ENCODE measurements at regions not wholly inside any gene's neighbourhood (a gene's known extent, or its start where the extent isn't known, plus 50 kb on each side); places are given as distances from the start of the nearest gene placed in this dataset.

DNA sequence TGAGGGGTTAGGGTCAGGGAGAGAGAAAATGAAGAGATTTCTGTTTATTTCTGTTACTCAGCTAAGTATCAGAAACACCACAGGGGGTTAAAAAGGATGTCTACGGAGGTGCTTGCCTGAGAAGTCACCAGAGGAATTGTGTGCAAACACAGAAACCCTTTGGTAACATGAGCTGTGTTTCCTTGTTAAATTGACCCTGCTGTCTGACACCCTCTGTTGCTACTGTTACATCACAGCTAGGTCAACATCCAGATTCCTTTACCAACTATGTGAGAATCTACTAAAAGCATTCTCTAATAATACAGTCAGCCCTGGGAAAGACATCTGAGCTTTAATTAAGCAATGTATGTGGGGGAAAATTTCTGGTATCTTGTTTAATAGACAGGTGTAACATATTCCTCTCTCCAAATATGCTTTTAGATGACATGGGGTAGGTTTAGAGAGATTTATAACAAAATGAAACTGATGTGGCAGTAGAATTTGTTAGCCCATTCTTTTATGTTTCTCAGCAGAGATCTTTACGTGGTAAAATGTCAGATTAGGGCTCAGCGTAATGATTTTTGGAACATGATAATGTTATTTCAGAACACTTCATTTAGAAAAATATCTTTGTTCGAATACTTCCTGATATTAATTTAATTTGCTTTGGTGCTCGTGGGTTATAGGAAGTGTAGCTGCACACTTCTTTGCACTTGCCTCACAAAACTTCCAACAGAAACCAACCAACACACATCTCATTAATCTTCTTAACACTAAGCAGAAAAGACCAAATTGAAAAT lies 168.0 kb upstream of the AHR start:
- ATAC-seq, result peak in 1 of 4 donors; percentile 55
- Histone ChIP-seq H3K9me3 (no peaks in the 10 kb centered on the region), H3K36me3 (no peaks in the 10 kb centered on the region), H3K27me3 (no peaks in the 10 kb centered on the region), H3K4me1 (peaks cover 0 to 10% (median 0%) of the 10 kb centered on the region in 12 donors), H3K4me3 (peak overlapping the region in 9 of 12 donors; percentile 2 to 47 (median 24)), H3K27ac (peak overlapping the region in 2 of 12 donors; percentile 10 to 28)
- intact Hi-C loops (cut with DNase I), result no loop called here
- no peak for TF ChIP-seq CTCF (IDR thresholded peaks at IDR 0.05)
- DNase-seq, result no peak
- 43 to 53% (median 51%) methylated on average over 5 of the region's 5 CpGs for WGBS, 4 donors

- no peak for DNase-seq
- Histone ChIP-seq H3K4me1 (peaks cover 0 to 10% (median 0%) of the 10 kb centered on the region in 12 donors), H3K27me3 (no peaks in the 10 kb centered on the region), H3K36me3 (no peaks in the 10 kb centered on the region), H3K27ac (peak overlapping the region in 1 of 12 donors; percentile 28), H3K9me3 (no peaks in the 10 kb centered on the region), H3K4me3 (peak overlapping the region in 8 of 12 donors; percentile 4 to 47 (median 24))
- no peak for ATAC-seq
- TF ChIP-seq POLR2A (IDR thresholded peaks at IDR 0.05), result no peak
- no peak for TF ChIP-seq CTCF (IDR thresholded peaks at IDR 0.05)
- intact Hi-C loops (cut with DNase I), result no loop called here
- WGBS, 4 donors, result 39 to 48% (median 43%) methylated on average over 5 of the region's 5 CpGs
These were observed 167.4 kb upstream of the AHR start for GRCh38 chr7:17131060-17131345.

DNA sequence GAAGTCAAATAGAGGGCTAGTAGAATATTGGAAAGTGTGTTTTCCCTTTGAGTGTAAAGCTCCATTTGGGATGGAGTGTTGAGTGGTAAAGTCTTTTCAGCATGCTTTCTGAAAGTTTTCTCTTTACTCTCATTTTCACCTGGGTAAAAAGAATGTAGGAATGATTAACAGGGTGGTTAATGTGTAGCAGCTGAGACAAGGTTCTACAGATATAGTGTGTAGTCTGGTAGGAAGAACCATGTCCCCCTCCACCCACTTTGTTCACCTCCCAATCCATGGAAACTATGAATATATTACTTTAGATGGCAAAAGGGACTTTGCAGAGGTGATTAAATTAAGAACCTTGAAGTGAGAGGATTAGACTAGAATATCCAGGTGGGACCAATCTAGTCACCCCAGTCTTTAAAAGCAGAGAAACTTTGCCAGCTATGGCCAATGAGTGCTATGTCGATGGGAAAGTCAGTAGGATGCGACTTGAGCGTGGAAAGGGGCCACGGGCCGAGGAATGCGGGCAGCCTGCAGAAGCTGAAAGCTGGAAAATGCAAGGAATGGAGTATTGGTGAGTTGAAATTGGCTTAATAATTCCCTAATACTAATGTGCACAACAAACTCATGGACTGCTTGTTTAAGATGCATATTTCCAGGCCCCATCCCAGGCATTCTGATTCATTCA lies 166.3 kb upstream of the AHR start:
- TF ChIP-seq POLR2A (IDR thresholded peaks at IDR 0.05), result no peak
- TF ChIP-seq CTCF (IDR thresholded peaks at IDR 0.05), result no peak
- no peaks in the 10 kb centered on the region for H3K27me3 ChIP-seq
- ATAC-seq, result no peak
- H3K4me3 ChIP-seq, result no peak overlapping the region
- H3K36me3 ChIP-seq, result no peaks in the 10 kb centered on the region
- DNase-seq, result no peak
- H3K4me1 ChIP-seq, result peaks cover 0 to 8% (median 0%) of the 10 kb centered on the region in 12 donors
- H3K9me3 ChIP-seq, result no peaks in the 10 kb centered on the region
- intact Hi-C loops (cut with DNase I), result no loop called here
- H3K27ac ChIP-seq, result no peak overlapping the region
- WGBS, 4 donors, result 94 to 97% (median 96%) methylated on average over 6 of the region's 6 CpGs

GRCh38 chr7:17132726-17133125 lies 165.7 kb upstream of the AHR start:
- ATAC-seq, result no peak
- TF ChIP-seq CTCF (IDR thresholded peaks at IDR 0.05) (no peak), POLR2A (IDR thresholded peaks at IDR 0.05) (no peak)

More at GRCh38 chr7:17132726-17133125, 165.7 kb upstream of the AHR start:
- no peak overlapping the region for H3K27ac ChIP-seq
- H3K9me3 ChIP-seq, result no peaks in the 10 kb centered on the region
- H3K4me1 ChIP-seq, result peaks cover 0 to 3% (median 0%) of the 10 kb centered on the region in 12 donors
- intact Hi-C loops (cut with DNase I), result no loop called here
- no peak for DNase-seq
- H3K36me3 ChIP-seq, result no peaks in the 10 kb centered on the region
- WGBS, 4 donors, result 62 to 71% (median 65%) methylated on average over 3 of the region's 3 CpGs
- H3K27me3 ChIP-seq, result no peaks in the 10 kb centered on the region
- no peak overlapping the region for H3K4me3 ChIP-seq
